ENCODE measurements at regions not wholly inside any gene's neighbourhood (a gene's known extent, or its start where the extent isn't known, plus 50 kb on each side); places are given as distances from the start of the nearest gene placed in this dataset.

GRCh38 chr5:173477345-173478040 is 139.0 kb downstream of the BOD1 start:
- DNase-seq (ENCODE audit: low spot score): no peak

GRCh38 chr5:173475780-173476179 is 140.7 kb downstream of the BOD1 start:
- DNase-seq (ENCODE audit: low spot score): no peak
- intact Hi-C loops (cut with DNase I): no loop called here

More at GRCh38 chr5:173477345-173478040, 139.0 kb downstream of the BOD1 start:
- intact Hi-C loops (cut with DNase I): no loop called here

- intact Hi-C loops (cut with DNase I): no loop called here
- no peak for DNase-seq (ENCODE audit: low spot score)
These were observed 141.6 kb downstream of the BOD1 start for GRCh38 chr5:173474881-173475287.

GRCh38 chr5:173473288-173473687 is 143.2 kb downstream of the BOD1 start:
- intact Hi-C loops (cut with DNase I): no loop called here
- DNase-seq (ENCODE audit: low spot score): no peak

GRCh38 chr5:173472784-173473278 is 143.6 kb downstream of the BOD1 start:
- intact Hi-C loops (cut with DNase I): no loop called here
- no peak for DNase-seq (ENCODE audit: low spot score)

GRCh38 chr5:173472164-173472563 is 143.9 kb upstream of the STC2 start:
- DNase-seq (ENCODE audit: low spot score): no peak
- intact Hi-C loops (cut with DNase I): no loop called here

- intact Hi-C loops (cut with DNase I): no loop called here
- no peak for DNase-seq (ENCODE audit: low spot score)
These were observed 140.6 kb upstream of the STC2 start for GRCh38 chr5:173468821-173469251.

GRCh38 chr5:173466227-173466626 is 138.0 kb upstream of the STC2 start:
- DNase-seq (ENCODE audit: low spot score): no peak
- intact Hi-C loops (cut with DNase I): no loop called here

GRCh38 chr5:173464813-173465212 is 136.6 kb upstream of the STC2 start:
- intact Hi-C loops (cut with DNase I): no loop called here

GRCh38 chr5:173463207-173463606 is 135.0 kb upstream of the STC2 start:
- DNase-seq (ENCODE audit: low spot score): no peak
- intact Hi-C loops (cut with DNase I): no loop called here

More at GRCh38 chr5:173464813-173465212, 136.6 kb upstream of the STC2 start:
- DNase-seq (ENCODE audit: low spot score): no peak

GRCh38 chr5:173458828-173459609 is 130.8 kb upstream of the STC2 start:
- intact Hi-C loops (cut with DNase I): loop anchor here (10.0 kb wide), 2 partner anchors 116 to 134 kb away; partner anchors contain the start of gene STC2
- no peak for DNase-seq (ENCODE audit: low spot score)

- intact Hi-C loops (cut with DNase I): loop anchor here (2.0 to 10.0 kb wide), 3 partner anchors 39 to 133 kb away; partner anchors contain the start of gene STC2
- DNase-seq (ENCODE audit: low spot score): no peak
These were observed 129.3 kb upstream of the STC2 start for GRCh38 chr5:173457482-173457881.

GRCh38 chr5:173456751-173457171 is 128.5 kb upstream of the STC2 start:
- intact Hi-C loops (cut with DNase I): loop anchor here (2.0 to 10.0 kb wide), 3 partner anchors 40 to 132 kb away; partner anchors contain the start of gene STC2
- DNase-seq (ENCODE audit: low spot score): no peak

- intact Hi-C loops (cut with DNase I): loop anchor here (2.0 to 10.0 kb wide), 3 partner anchors 41 to 131 kb away; partner anchors contain the start of gene STC2
- no peak for DNase-seq (ENCODE audit: low spot score)
These were observed 128.0 kb upstream of the STC2 start for GRCh38 chr5:173456181-173456580.

- DNase-seq (ENCODE audit: low spot score): no peak
- intact Hi-C loops (cut with DNase I): loop anchor here (10.0 kb wide), 2 partner anchors 119 to 131 kb away; partner anchors contain the start of gene STC2
These were observed 127.4 kb upstream of the STC2 start for GRCh38 chr5:173455599-173455957.

GRCh38 chr5:173454736-173455598 is 126.8 kb upstream of the STC2 start:
- DNase-seq (ENCODE audit: low spot score): no peak
- intact Hi-C loops (cut with DNase I): loop anchor here (10.0 kb wide), 2 partner anchors 120 to 130 kb away; partner anchors contain the start of gene STC2

- no peak for DNase-seq (ENCODE audit: low spot score)
- intact Hi-C loops (cut with DNase I): loop anchor here (10.0 kb wide), 2 partner anchors 120 to 130 kb away; partner anchors contain the start of gene STC2
These were observed 126.1 kb upstream of the STC2 start for GRCh38 chr5:173454361-173454735.

GRCh38 chr5:173453167-173453566 is 125.0 kb upstream of the STC2 start:
- intact Hi-C loops (cut with DNase I): loop anchor here (2.0 to 10.0 kb wide), 3 partner anchors 86 to 128 kb away; partner anchors contain the start of gene STC2
- DNase-seq (ENCODE audit: low spot score): no peak
